T-helper 17 cell (primary cell): ENCODE measurements at regions not wholly inside any gene's neighbourhood (a gene's known extent, or its start where the extent isn't known, plus 50 kb on each side); places are given as distances from the start of the nearest gene placed in this dataset.
"Not testable (repeated sequence)": the region's sequence is repeated elsewhere in the genome, so short reads cannot be mapped to it uniquely, and the experiment has no call there.

ENCODE experiments used
- ATAC-seq: fragments of 150-1000 bp; cut with Tn5 transposase; 2 replicates; pipeline ENCODE4 v1.10.0; 2021; ENCODE audit warnings: mild to moderate bottlenecking, moderate library complexity
- DNase-seq, 3 donors: peaks; one replicate each; pipeline versions ENCODE4 v3.0.0 to v3.0.0-alpha.2; 2020 to 2021
- H3K9me3 ChIP-seq: one replicate; pipeline ENCODE4 v1.7.0; 2013; ENCODE audit warnings: low read length, mild to moderate bottlenecking; ENCODE audit not compliant: control insufficient read depth, poor library complexity, severe bottlenecking
- H3K27ac Mint-ChIP-seq: one replicate; pipeline ENCODE4 v1.8.0; 2022; ENCODE audit warnings: mild to moderate bottlenecking, moderate library complexity, mixed read lengths
- H3K27me3 Mint-ChIP-seq: one replicate; pipeline ENCODE4 v1.8.0; 2022; ENCODE audit warnings: mixed read lengths
- H3K36me3 Mint-ChIP-seq: one replicate; pipeline ENCODE4 v1.8.0; 2022; ENCODE audit warnings: low read depth, mixed read lengths
- H3K4me1 Mint-ChIP-seq: one replicate; pipeline ENCODE4 v1.8.0; 2022; ENCODE audit warnings: mild to moderate bottlenecking, mixed read lengths
- H3K4me3 Mint-ChIP-seq: one replicate; pipeline ENCODE4 v1.8.0; 2022; ENCODE audit warnings: mild to moderate bottlenecking, moderate library complexity, mixed read lengths

DNA sequence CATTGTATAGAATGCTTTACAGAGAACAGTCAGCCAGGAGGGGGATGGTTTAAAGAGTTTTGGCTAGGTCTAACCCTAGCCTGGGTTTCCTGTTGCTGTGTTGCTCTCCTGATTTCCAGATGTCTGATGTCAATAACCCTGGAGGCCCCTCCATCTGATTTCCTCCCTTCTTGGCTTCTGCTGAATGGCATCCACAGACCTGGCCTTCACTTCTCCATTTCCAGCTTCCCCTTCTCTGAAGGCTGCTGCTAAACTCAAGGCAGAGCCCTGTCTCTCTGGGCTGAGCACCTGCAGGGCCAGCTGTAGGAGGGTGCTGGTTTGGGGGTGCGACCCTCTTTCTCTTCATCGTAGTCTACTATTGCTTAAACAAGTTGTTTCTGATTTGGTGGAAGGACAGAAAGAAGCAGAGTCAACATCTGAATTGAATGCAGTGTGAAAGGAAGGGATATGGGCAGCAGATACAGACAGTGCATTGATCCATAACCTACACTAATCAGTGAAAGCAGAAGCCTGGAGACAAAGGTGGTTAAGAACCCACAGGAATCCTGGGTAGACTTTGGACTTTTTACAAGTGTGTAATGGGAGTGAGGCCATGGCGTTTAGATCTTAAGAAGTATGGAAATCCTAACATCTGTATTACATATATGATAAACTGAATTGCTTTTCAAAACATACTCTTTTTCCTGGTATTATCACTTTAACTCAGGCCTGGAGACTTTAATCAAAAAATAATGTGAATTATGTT, 153.6 kb downstream of the HRH4 start:
- Mint-ChIP-seq H3K4me3 (no peak overlapping the region), H3K36me3 (no peaks in the 10 kb centered on the region), H3K27ac (no peak overlapping the region), H3K27me3 (peaks cover 10% of the 10 kb centered on the region), H3K4me1 (no peaks in the 10 kb centered on the region)
- DNase-seq: no peak
- no peaks in the 10 kb centered on the region for H3K9me3 ChIP-seq
- no peak for ATAC-seq

DNA sequence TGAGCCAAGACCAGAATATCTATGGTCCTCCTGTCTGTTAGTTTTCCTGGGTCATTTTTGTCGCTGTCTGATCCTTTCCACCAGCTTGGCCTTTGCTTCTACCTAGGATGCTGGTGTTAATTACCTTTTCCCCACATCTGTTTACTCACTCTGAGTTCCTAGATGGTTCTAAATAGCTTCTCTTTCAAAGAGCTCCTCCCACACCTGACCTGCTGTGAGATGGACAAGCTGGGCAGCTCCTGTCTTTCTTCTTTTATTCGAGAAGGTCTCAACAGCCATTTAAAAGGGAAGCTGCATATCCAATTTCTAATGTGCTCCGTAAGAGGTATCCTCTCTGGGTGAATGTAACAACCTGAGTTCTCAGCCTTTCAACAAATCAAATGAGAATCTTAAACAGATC, 156.2 kb downstream of the HRH4 start:
- DNase-seq (no peak), ATAC-seq (no peak)
- no peaks in the 10 kb centered on the region for H3K4me1 Mint-ChIP-seq
- H3K36me3 Mint-ChIP-seq: no peaks in the 10 kb centered on the region
- H3K4me3 Mint-ChIP-seq: no peak overlapping the region
- H3K27ac Mint-ChIP-seq: no peak overlapping the region
- no peaks in the 10 kb centered on the region for H3K9me3 ChIP-seq
- peaks cover 6% of the 10 kb centered on the region for H3K27me3 Mint-ChIP-seq

DNA sequence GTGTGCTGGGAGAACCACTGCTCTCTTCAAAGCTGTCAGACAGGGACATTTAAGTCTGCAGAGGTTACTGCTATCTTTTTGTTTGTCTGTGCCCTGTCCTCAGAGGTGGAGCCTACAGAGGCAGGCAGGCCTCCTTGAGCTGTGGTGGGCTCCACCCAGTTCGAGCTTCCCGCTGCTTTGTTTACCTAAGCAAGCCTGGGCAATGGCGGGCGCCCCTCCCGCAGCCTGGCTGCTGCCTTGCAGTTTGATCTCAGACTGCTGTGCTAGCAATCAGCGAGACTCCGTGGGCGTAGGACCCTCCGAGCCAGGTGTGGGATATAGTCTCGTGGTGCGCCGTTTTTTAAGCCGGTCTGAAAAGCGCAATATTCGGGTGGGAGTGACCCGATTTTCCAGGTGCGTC, 164.0 kb downstream of the HRH4 start:
- not testable (repeated sequence) for H3K9me3 ChIP-seq, H3K4me1 Mint-ChIP-seq, DNase-seq, ATAC-seq, H3K4me3 Mint-ChIP-seq, H3K36me3 Mint-ChIP-seq, H3K27ac Mint-ChIP-seq
- H3K27me3 Mint-ChIP-seq: peaks cover 28% of the 10 kb centered on the region

DNA sequence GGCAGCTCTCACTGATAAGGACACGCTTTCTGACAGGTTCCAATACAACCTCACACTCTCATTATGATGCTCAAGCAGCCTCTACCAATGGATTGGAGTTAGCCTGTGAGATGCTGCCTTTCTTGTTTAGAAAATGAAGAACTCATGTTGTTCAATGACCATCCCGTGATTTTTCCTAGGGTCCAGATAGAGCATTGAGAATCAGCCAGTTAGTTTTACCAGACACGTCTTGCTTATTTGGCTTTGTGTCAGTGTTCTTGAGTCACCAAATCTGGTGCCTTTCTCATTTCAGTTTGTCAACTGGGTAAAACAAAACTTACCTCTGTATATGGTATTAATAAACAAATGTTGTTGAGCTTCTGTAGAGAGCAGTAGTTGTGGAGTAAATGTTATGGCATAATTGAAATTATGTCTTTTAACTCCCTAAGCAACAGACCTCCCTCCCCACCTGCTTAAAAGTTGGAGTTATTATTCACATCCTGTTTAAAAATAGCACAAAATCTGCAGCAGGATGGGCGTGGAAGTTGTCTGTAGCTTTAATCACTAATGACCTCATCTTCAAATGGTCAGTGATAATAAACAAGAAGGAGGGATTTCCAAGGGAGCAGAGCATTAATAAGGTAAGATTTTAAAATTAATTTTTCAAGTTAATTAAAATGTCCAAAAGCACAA, 167.3 kb downstream of the HRH4 start:
- H3K36me3 Mint-ChIP-seq: peaks cover 2% of the 10 kb centered on the region
- H3K27ac Mint-ChIP-seq: no peak overlapping the region
- ATAC-seq (no peak), DNase-seq (no peak)
- H3K9me3 ChIP-seq: no peaks in the 10 kb centered on the region
- H3K4me1 Mint-ChIP-seq: no peaks in the 10 kb centered on the region
- H3K27me3 Mint-ChIP-seq: peaks cover 56% of the 10 kb centered on the region
- no peak overlapping the region for H3K4me3 Mint-ChIP-seq

DNA sequence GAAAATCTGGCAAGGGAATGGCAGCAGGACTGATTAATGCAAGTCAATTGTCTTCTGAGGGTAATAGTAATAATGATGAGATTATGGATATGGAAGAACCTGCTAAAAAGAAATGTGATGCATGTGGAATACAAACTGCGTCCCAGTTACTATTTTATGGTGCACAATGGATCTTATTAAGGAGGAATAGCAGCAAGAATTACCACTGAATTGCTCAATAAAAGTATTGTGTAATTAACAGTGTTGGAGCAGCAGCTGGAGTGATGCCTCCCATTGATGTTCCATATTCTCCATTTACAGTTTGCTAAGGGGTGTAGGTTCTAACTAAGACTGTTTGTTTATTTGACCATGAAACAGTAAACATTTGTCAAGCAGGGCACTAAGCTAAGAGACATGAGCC, 167.9 kb downstream of the HRH4 start:
- DNase-seq (no peak), ATAC-seq (no peak)
- no peak overlapping the region for H3K4me3 Mint-ChIP-seq
- peaks cover 57% of the 10 kb centered on the region for H3K27me3 Mint-ChIP-seq
- H3K9me3 ChIP-seq: no peaks in the 10 kb centered on the region
- H3K36me3 Mint-ChIP-seq: peaks cover 2% of the 10 kb centered on the region
- no peaks in the 10 kb centered on the region for H3K4me1 Mint-ChIP-seq
- no peak overlapping the region for H3K27ac Mint-ChIP-seq

DNA sequence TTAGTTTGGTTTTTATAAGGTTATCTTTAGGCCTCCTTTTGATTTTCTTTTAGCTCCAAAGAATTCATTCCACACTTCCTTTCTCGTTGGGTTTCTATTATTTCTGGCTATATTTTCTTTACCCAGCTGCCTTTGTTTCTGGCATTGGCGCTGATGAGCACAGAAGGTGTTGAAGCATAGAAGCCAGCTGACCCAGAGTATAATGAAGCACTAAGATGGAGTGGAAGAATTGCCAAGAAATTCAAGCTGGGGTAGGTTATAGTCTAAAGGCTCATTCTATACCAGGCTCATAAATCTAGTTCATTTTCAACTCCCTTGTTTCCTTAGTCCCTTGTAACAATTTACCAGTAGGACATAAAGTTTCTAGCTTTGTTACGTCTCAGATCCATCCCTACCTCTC, 169.5 kb downstream of the HRH4 start:
- no peak for DNase-seq
- no peak overlapping the region for H3K4me3 Mint-ChIP-seq
- H3K36me3 Mint-ChIP-seq: peaks cover 2% of the 10 kb centered on the region
- ATAC-seq: no peak
- H3K4me1 Mint-ChIP-seq: no peaks in the 10 kb centered on the region
- no peak overlapping the region for H3K27ac Mint-ChIP-seq
- H3K27me3 Mint-ChIP-seq: peaks cover 57% of the 10 kb centered on the region
- no peaks in the 10 kb centered on the region for H3K9me3 ChIP-seq

DNA sequence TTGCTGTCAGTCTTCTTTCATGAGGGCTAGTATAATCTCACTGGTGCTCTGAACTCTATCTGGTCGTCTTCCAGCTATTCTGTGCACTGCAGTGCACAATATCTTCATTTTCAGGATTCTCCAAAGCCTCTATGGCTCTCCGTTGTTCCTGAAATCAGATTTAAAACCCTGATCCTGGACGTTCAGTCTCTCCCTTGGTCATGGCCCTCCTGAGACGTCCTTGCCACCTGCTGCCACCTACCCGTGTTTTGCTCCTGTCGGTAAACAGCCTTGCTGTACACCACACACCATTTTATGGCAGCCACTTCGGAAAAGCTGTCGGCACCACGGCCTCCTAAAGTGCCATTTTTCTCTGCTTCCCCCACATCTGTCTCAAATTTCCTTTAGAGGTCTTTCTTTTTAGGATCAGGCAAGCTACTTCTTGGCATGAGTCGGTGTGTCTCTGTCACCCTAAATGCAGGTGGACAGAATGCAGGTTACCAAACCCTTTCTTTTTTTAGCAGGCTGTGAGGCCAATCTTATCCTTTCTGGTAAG, 170.0 kb downstream of the HRH4 start:
- Mint-ChIP-seq H3K36me3 (peaks cover 2% of the 10 kb centered on the region), H3K4me3 (no peak overlapping the region), H3K27me3 (peaks cover 56% of the 10 kb centered on the region), H3K4me1 (no peaks in the 10 kb centered on the region), H3K27ac (no peak overlapping the region)
- H3K9me3 ChIP-seq: no peaks in the 10 kb centered on the region
- no peak for ATAC-seq
- no peak for DNase-seq

DNA sequence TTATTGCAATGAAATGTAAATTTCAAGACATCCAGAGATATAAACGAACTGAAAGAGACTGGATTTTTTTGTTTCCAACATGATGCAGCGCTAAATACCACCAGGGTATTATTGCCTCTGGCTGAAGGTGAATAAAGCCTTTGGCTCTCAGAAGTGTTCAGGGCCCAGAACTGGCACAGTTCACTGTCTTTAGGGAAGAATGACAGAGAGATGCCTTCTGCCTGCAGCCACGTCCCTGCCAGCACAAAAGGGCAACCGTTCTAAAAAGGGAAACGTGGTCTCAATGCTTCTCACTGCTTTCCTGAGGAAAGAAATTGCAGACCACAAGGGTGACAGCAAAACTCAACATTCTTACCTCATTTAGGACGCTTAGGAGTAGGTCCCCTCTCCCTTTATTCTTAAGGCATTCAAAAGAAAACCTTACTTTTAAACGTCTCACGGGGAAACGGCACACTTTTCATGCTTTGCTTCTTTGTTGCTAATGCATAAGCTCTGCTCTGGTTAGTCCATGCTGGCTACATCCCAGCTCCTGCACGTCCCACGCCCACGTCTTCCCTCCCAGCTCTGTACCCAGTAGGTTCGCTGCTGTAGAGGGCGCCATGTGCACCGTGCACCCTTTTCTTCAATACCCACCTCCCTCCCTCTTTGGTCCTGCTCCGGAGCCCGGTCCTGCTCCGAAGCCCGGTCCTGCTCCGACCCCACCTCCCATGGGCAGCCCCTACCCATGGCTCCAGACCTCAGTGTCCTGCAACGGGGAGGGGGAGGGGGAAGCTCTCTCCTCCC, 171.0 kb downstream of the HRH4 start:
- Mint-ChIP-seq H3K4me1 (no peaks in the 10 kb centered on the region), H3K36me3 (no peaks in the 10 kb centered on the region), H3K27ac (no peak overlapping the region), H3K4me3 (no peak overlapping the region), H3K27me3 (peaks cover 47% of the 10 kb centered on the region)
- no peak for DNase-seq
- ATAC-seq: no peak
- H3K9me3 ChIP-seq: no peaks in the 10 kb centered on the region

DNA sequence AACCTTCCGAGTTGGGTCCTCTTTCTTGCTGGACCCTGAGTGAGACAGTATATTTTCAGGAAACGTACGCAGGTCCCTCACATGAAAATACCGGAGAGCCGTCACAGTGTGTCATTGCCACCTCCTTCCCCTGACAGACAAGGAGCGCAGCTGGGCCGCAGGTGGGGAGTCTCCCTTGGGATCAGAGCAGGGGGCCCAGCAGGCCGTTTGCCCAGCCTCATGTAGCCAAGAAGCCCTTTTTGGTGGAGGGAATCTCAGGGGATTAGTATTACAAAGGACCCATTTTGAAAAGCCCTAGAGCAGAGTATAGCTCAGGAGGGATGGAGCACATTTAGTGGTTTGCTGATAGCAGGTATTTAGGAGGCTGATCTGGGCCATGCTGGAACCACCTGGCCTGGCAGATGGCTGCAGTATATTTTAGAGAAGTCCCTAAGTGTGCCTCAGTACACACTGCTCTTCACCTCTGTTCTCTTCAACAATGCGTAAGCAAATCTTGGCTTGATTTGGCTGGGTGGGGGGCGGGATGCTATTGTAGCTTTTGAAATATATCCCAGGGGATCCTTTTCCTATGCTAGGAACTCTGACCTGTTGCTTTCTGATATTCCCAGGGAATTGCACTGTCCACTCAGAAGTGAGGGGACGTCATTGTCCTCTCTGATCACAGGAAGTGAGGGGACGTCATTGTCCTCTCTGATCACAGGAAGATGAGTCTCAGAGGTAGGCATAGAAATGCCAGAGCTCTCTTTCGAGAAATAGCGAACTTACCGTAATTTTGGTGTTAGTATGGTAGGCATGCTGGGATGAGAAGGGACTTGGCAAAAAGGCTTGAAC, 171.9 kb downstream of the HRH4 start:
- DNase-seq (no peak), ATAC-seq (no peak)
- Mint-ChIP-seq H3K27me3 (peaks cover 47% of the 10 kb centered on the region), H3K4me3 (no peak overlapping the region), H3K27ac (no peak overlapping the region), H3K4me1 (no peaks in the 10 kb centered on the region), H3K36me3 (no peaks in the 10 kb centered on the region)
- no peaks in the 10 kb centered on the region for H3K9me3 ChIP-seq

DNA sequence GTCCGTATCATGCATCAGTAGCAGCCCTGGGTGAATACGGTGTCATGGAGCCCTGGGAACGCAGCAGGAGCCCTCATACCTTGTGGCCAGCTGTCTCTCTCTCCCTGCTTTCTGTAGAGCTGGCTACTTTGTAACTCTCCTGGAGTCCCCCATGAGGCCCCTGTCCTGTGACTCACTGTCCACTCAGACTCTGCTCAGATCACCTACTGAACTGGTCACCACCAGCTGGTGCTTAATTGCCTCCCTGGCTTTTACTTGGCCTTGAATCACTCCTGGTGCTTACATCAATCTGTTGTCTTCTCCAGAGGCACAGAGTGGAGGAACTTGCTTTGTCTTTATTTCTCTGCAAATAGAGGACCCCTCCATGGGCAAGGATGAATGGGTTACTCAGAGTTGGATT, 172.7 kb downstream of the HRH4 start:
- H3K36me3 Mint-ChIP-seq: no peaks in the 10 kb centered on the region
- ATAC-seq (no peak), DNase-seq (no peak)
- H3K4me1 Mint-ChIP-seq: no peaks in the 10 kb centered on the region
- H3K27me3 Mint-ChIP-seq: peaks cover 41% of the 10 kb centered on the region
- no peak overlapping the region for H3K4me3 Mint-ChIP-seq
- H3K9me3 ChIP-seq: no peaks in the 10 kb centered on the region
- no peak overlapping the region for H3K27ac Mint-ChIP-seq

DNA sequence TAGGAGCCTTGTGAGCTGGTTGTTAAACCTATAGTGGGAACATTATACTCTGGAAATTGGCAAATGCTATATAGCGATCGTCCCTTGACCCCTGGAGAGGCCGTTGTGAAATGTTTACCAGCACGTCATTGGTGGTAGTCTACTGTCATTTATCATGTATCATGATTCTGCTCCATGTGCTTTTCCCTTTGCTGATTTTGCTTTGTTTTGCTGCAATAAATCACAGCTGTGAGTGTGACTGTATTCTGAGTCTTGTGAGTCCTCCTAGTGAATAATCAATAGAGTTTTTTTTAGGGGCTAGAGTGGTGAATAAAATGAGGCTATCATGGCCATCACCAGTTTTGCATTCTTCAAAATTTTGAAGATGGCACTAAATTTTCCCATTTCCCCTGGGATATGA, 189.1 kb downstream of the HRH4 start:
- Mint-ChIP-seq H3K4me3 (no peak overlapping the region), H3K27me3 (peaks cover 7% of the 10 kb centered on the region), H3K27ac (no peak overlapping the region), H3K4me1 (no peaks in the 10 kb centered on the region), H3K36me3 (peaks cover 3% of the 10 kb centered on the region)
- H3K9me3 ChIP-seq: no peaks in the 10 kb centered on the region
- ATAC-seq (no peak), DNase-seq (no peak)

DNA sequence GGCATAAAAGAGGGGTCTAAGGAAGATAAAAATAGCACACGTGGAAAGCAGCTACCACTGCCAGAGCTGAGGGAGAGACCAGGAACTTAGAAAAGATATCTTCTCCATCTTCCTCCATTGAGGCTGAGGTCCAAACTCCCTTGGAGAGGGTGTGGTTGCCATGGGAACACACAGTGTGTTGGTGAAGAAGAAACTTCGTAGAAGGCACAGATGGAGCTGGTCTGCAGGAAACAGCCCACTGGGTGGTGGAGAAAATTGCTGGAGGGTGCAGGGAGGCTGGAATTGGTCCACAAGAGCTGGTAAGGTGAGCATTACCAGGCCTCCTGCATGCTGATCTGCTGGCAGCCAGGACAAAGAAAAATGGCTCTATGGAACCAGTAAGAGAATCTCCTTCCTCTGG, 191.0 kb downstream of the HRH4 start:
- H3K4me3 Mint-ChIP-seq: no peak overlapping the region
- no peaks in the 10 kb centered on the region for H3K9me3 ChIP-seq
- no peak for DNase-seq
- H3K27me3 Mint-ChIP-seq: peaks cover 7% of the 10 kb centered on the region
- ATAC-seq: no peak
- no peak overlapping the region for H3K27ac Mint-ChIP-seq
- H3K36me3 Mint-ChIP-seq: peaks cover 3% of the 10 kb centered on the region
- H3K4me1 Mint-ChIP-seq: no peaks in the 10 kb centered on the region

DNA sequence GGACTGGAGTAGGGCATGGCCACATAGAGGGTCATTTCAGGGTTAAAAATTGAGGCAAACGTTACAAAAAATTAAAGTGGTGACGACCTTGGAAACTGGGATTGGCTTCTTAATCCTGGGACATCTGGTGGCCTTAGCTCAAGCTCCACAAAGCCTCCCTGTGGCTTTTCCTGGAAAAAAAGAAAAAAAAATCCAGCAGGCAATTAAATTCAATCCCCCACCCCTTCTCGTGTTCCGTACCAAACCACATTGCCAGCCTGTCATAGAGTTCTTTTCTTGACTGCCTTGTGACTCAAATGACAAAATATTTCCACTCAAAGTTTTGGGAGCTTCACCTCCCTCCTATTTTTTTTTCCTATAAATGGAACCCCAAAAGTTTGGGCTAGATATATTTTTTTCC, 195.6 kb downstream of the HRH4 start:
- H3K27me3 Mint-ChIP-seq: no peaks in the 10 kb centered on the region
- peaks cover 10% of the 10 kb centered on the region for H3K4me1 Mint-ChIP-seq
- H3K4me3 Mint-ChIP-seq: no peak overlapping the region
- ATAC-seq (no peak), DNase-seq (no peak)
- no peaks in the 10 kb centered on the region for H3K9me3 ChIP-seq
- H3K27ac Mint-ChIP-seq: no peak overlapping the region
- H3K36me3 Mint-ChIP-seq: no peaks in the 10 kb centered on the region
